Ovary (tissue), 7 donors: ENCODE measurements at regions not wholly inside any gene's neighbourhood (a gene's known extent, or its start where the extent isn't known, plus 50 kb on each side); places are given as distances from the start of the nearest gene placed in this dataset.
"Not testable (repeated sequence)": the region's sequence is repeated elsewhere in the genome, so short reads cannot be mapped to it uniquely, and the experiment has no call there.

ENCODE experiments used
- DNase-seq, 5 donors: peaks; one replicate each; pipeline ENCODE4 v3.0.0-alpha.2; 2019 to 2020
- H3K27ac ChIP-seq, 2 donors: fragments of 200-600 bp; one replicate each; pipeline versions ENCODE4 v1.5.1 to v1.8.0; 2019 to 2022
- H3K27me3 ChIP-seq: fragments of 200-600 bp; one replicate; pipeline ENCODE4 v1.8.0; 2022
- H3K36me3 ChIP-seq: fragments of 200-600 bp; sonication (generic); one replicate; pipeline ENCODE4 v1.5.1; 2019
- H3K4me1 ChIP-seq: one replicate; pipeline ENCODE4 v1.8.1; 2013; ENCODE audit warnings: mild to moderate bottlenecking, moderate library complexity; ENCODE audit not compliant: insufficient read depth
- H3K4me3 ChIP-seq: fragments of 200-600 bp; sonication (generic); one replicate; pipeline ENCODE4 v1.5.1; 2017
- H3K9me3 ChIP-seq, 2 donors: fragments of 200-600 bp in 1 of 2; sonication (generic) in 1 of 2; one replicate each; pipeline versions ENCODE4 v1.5.1 to v1.8.1; 2013 to 2019; ENCODE audit warnings: mild to moderate bottlenecking in 1 of 2, moderate library complexity in 1 of 2
- CTCF ChIP-seq, 3 donors: fragments of 450-650 bp in 2 of 3; fragments of 200-600 bp in 1 of 3; IDR thresholded peaks; one replicate each; pipeline versions ENCODE4 v1.5.1 to v1.8.0; 2016 to 2022; ENCODE audit warnings: antibody characterized with exemption in 3 of 3, mild to moderate bottlenecking in 1 of 3
- EP300 ChIP-seq: sonication (generic); formaldehyde crosslinking; IDR thresholded peaks from one replicate; pipeline ENCODE4 v1.6.1; 2017; ENCODE audit warnings: antibody characterized with exemption
- POLR2A ChIP-seq: fragments of 450-650 bp; IDR thresholded peaks from one replicate; pipeline ENCODE4 v1.6.1; 2017; ENCODE audit warnings: antibody characterized with exemption, mild to moderate bottlenecking, moderate library complexity
- WGBS, 3 donors: extraction: QIAGEN DNeasy Blood & Tissue Kit in 1 of 3; methylation state at CpG; one replicate each; pipeline versions ENCODE4 v1.1.5 to v1.1.7; 2013 to 2017; 5-methylcytosine and 5-hydroxymethylcytosine counted together
- intact Hi-C, 4 donors: fragments of 100-400 bp; cut with DNase I; formaldehyde crosslinking; loops; one replicate each; pipeline versions ENCODE4 v1.11.0 to v1.15.1; 2022 to 2023
- donor health status: DM: no; HTN: no; CAD: no; lungs with moderate emphysema.
- donor health status: DM: no; HTN: no; CAD: no.
- donor health status: Bipolar disorder and iron deficiency.
- donor health status: DM: no; HTN: no; CAD: no.
- donor health status: DM: yes; HTN: yes; CAD: no.

- no peaks in the 10 kb centered on the region for H3K9me3 ChIP-seq
- H3K27ac ChIP-seq, result no peak overlapping the region
- no peaks in the 10 kb centered on the region for H3K27me3 ChIP-seq
- intact Hi-C loops, result no loop called here
- no peaks in the 10 kb centered on the region for H3K4me1 ChIP-seq
- H3K4me3 ChIP-seq, result no peak overlapping the region
- DNase-seq, result no peak
- no peaks in the 10 kb centered on the region for H3K36me3 ChIP-seq
- WGBS, 3 donors, result 7 to 10% (median 7%) methylated on average over 2 of the region's 2 CpGs
- no peak for TF ChIP-seq CTCF (IDR thresholded peaks at IDR 0.05)
- TF ChIP-seq EP300, result no peak
- no peak for TF ChIP-seq POLR2A
Measured at GRCh38 chr4:23083391-23083790, 390.7 kb downstream of the GBA3 start.

- H3K9me3 ChIP-seq, H3K4me1 ChIP-seq, DNase-seq, H3K27me3 ChIP-seq, H3K4me3 ChIP-seq, intact Hi-C loops, H3K27ac ChIP-seq, H3K36me3 ChIP-seq: not testable (repeated sequence)
- 76 to 81% (median 80%) methylated on average over 2 of the region's 2 CpGs for WGBS, 3 donors
Measured at GRCh38 chr4:23080171-23080570, 387.4 kb downstream of the GBA3 start.

GRCh38 chr4:23070848-23071570 is 378.3 kb downstream of the GBA3 start:
- Histone ChIP-seq H3K4me3 (no peak overlapping the region), H3K4me1 (no peaks in the 10 kb centered on the region), H3K27me3 (no peaks in the 10 kb centered on the region), H3K9me3 (no peaks in the 10 kb centered on the region), H3K27ac (no peak overlapping the region), H3K36me3 (no peaks in the 10 kb centered on the region)
- WGBS, 3 donors, result 48 to 61% (median 59%) methylated on average over 2 of the region's 2 CpGs
- DNase-seq, result no peak
- TF ChIP-seq EP300 (no peak), POLR2A (no peak), CTCF (IDR thresholded peaks at IDR 0.05) (no peak)
- intact Hi-C loops, result no loop called here

- Histone ChIP-seq H3K27ac (no peak overlapping the region), H3K27me3 (no peaks in the 10 kb centered on the region), H3K36me3 (no peaks in the 10 kb centered on the region), H3K9me3 (no peaks in the 10 kb centered on the region), H3K4me1 (no peaks in the 10 kb centered on the region), H3K4me3 (no peak overlapping the region)
- WGBS, 3 donors, result 57 to 64% (median 60%) methylated on average over 3 of the region's 3 CpGs
- intact Hi-C loops, result no loop called here
- TF ChIP-seq CTCF (IDR thresholded peaks at IDR 0.05), result no peak
- TF ChIP-seq POLR2A, result no peak
- TF ChIP-seq EP300, result no peak
- no peak for DNase-seq
Measured at GRCh38 chr4:23068756-23069155, 376.0 kb downstream of the GBA3 start.

GRCh38 chr4:23068287-23068686 is 375.6 kb downstream of the GBA3 start:
- Histone ChIP-seq H3K36me3 (no peaks in the 10 kb centered on the region), H3K9me3 (no peaks in the 10 kb centered on the region), H3K4me3 (no peak overlapping the region), H3K27ac (no peak overlapping the region), H3K27me3 (no peaks in the 10 kb centered on the region), H3K4me1 (no peaks in the 10 kb centered on the region)
- DNase-seq, result no peak
- WGBS, 3 donors, result 81 to 94% (median 89%) methylated on average over 5 of the region's 5 CpGs
- TF ChIP-seq POLR2A (no peak), CTCF (IDR thresholded peaks at IDR 0.05) (no peak), EP300 (no peak)
- intact Hi-C loops, result no loop called here
